ENCODE measurements at regions not wholly inside any gene's neighbourhood (a gene's known extent, or its start where the extent isn't known, plus 50 kb on each side); places are given as distances from the start of the nearest gene placed in this dataset.
A peak's percentile ranks its signal among the peaks of the same experiment; 100 is the strongest.

GRCh38 chr3:80152692-80153091 is 384.9 kb upstream of the ROBO1 start:
- no peaks in the 10 kb centered on the region for H3K9me3 ChIP-seq
- POLR2A ChIA-PET = no interaction called here
- TF ChIP-seq SREBF2 (IDR thresholded peaks at IDR 0.05) (no peak), REST (IDR thresholded peaks at IDR 0.05) (peak; percentile 49; the same call in 1 of the 2 replicates)
- no peak overlapping the region for H3K27ac ChIP-seq
- H3K4me1 ChIP-seq = no peaks in the 10 kb centered on the region
- no peak overlapping the region for H3K4me3 ChIP-seq
- no peak overlapping the region for H3K4me2 ChIP-seq
- FAIRE-seq (no peak), ATAC-seq (no peak), DNase-seq (ENCODE audit: low read depth in 1 of 2, low spot score in 1 of 2) (no peak)
- WGBS (ENCODE audit: missing lambda C conversion rate) = 3% methylated on average over 3 of the region's 3 CpGs
- CTCF ChIA-PET = no interaction called here

- no peak for DNase-seq (ENCODE audit: low read depth in 1 of 2, low spot score in 1 of 2)
- WGBS (ENCODE audit: missing lambda C conversion rate) = 19% methylated on average over 4 of the region's 4 CpGs
- no peak for FAIRE-seq
- Histone ChIP-seq H3K4me3 (no peak overlapping the region), H3K4me1 (no peaks in the 10 kb centered on the region), H3K27ac (no peak overlapping the region), H3K4me2 (no peak overlapping the region), H3K9me3 (no peaks in the 10 kb centered on the region)
- ATAC-seq = no peak
- TF ChIP-seq ZFP36 (IDR thresholded peaks at IDR 0.05; ENCODE audit: borderline replicate concordance, partially characterized antibody) = no peak
- TF ChIP-seq EP300 (IDR thresholded peaks at IDR 0.05) = no peak
- CTCF ChIA-PET = no interaction called here
- POLR2A ChIA-PET = no interaction called here
These were observed 374.9 kb upstream of the ROBO1 start for GRCh38 chr3:80142714-80143113.

DNA sequence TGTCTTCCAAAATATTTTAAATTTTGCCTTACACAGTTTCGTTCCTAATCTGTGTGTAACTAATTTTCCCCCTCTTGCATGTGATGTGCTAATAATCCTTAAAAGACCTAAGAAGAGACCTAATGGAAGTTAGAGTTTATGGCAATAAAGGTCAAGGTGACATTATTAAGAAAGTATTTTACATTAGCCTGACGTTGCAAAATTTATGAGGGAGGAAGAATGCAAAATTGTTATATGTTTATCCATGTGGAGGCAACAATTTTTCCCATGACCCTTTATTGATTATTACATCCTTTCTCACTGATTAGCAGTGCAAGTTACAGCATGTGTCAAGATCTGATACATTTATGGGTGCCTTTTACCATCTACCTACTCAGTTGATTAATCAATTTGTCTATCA is 373.8 kb upstream of the ROBO1 start:
- 28% methylated on average over 2 of the region's 2 CpGs for WGBS (ENCODE audit: missing lambda C conversion rate)
- Histone ChIP-seq H3K4me1 (no peaks in the 10 kb centered on the region), H3K4me2 (no peak overlapping the region), H3K9me3 (no peaks in the 10 kb centered on the region), H3K4me3 (no peak overlapping the region), H3K27ac (no peak overlapping the region)
- ATAC-seq = no peak
- DNase-seq (ENCODE audit: low read depth in 1 of 2, low spot score in 1 of 2) = no peak
- FAIRE-seq = no peak
- ChIA-PET POLR2A (no interaction called here), CTCF (no interaction called here)
- TF ChIP-seq ZSCAN20 (CRISPR knock-in tag; IDR thresholded peaks at IDR 0.05) (no peak), RCOR1 (IDR thresholded peaks at IDR 0.05; ENCODE audit: low read depth, low read length) (no peak), RFX5 (IDR thresholded peaks at IDR 0.05) (no peak), NFE2L2 (conservative IDR thresholded peaks at IDR 0.05; ENCODE audit: low read length) (no peak), MAFK (IDR thresholded peaks at IDR 0.05; ENCODE audit: partially characterized antibody) (no peak), JUNB (IDR thresholded peaks at IDR 0.05) (no peak), FOSL2 (IDR thresholded peaks at IDR 0.05) (no peak), FOSL2 (CRISPR knock-in tag; IDR thresholded peaks at IDR 0.05) (no peak), CHD2 (IDR thresholded peaks at IDR 0.05; ENCODE audit: low read length, partially characterized antibody) (no peak), KDM5A (IDR thresholded peaks at IDR 0.05) (no peak), NR3C1 (IDR thresholded peaks at IDR 0.05) (no peak), EHF (CRISPR knock-in tag; IDR thresholded peaks at IDR 0.05) (no peak), EP300 (IDR thresholded peaks at IDR 0.05) (no peak), CBX2 (IDR thresholded peaks at IDR 0.05; ENCODE audit: borderline replicate concordance, low read depth) (no peak)
- TF ChIP-seq, protein P1, sequence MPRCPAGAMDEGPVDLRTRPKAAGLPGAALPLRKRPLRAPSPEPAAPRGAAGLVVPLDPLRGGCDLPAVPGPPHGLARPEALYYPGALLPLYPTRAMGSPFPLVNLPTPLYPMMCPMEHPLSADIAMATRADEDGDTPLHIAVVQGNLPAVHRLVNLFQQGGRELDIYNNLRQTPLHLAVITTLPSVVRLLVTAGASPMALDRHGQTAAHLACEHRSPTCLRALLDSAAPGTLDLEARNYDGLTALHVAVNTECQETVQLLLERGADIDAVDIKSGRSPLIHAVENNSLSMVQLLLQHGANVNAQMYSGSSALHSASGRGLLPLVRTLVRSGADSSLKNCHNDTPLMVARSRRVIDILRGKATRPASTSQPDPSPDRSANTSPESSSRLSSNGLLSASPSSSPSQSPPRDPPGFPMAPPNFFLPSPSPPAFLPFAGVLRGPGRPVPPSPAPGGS (IDR thresholded peaks at IDR 0.05) = no peak
- TF ChIP-seq, protein P2, sequence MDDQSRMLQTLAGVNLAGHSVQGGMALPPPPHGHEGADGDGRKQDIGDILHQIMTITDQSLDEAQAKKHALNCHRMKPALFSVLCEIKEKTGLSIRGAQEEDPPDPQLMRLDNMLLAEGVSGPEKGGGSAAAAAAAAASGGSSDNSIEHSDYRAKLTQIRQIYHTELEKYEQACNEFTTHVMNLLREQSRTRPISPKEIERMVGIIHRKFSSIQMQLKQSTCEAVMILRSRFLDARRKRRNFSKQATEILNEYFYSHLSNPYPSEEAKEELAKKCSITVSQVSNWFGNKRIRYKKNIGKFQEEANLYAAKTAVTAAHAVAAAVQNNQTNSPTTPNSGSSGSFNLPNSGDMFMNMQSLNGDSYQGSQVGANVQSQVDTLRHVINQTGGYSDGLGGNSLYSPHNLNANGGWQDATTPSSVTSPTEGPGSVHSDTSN (IDR thresholded peaks at IDR 0.05) = no peak
- TF ChIP-seq, protein P3, sequence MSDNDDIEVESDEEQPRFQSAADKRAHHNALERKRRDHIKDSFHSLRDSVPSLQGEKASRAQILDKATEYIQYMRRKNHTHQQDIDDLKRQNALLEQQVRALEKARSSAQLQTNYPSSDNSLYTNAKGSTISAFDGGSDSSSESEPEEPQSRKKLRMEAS (IDR thresholded peaks at IDR 0.05) = no peak

All from A549 (cell line).